ENCODE measurements at regions not wholly inside any gene's neighbourhood (a gene's known extent, or its start where the extent isn't known, plus 50 kb on each side); places are given as distances from the start of the nearest gene placed in this dataset.

DNA sequence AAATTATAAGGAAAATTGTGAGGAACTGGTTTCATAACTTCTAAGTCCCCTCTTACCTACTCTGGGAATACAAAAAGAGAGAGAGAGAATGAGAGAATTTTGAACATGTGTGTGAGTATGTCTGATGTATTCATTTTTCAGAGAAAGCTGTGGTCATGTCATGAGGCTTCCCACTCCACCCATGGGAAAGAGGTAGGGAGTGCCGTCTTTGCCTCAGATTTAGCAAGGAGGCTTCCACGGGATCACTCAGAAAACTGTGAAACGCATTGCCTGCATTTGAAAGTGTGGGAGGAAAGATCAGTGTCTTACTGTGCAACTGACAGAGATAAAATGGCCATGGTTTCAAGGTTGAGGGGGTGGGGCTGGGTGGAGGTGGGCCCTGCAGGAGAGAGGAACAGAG, 331.5 kb upstream of the CTNNB1 start:
- Mint-ChIP-seq H3K27me3 (ENCODE audit: unreplicated experiment) (no peaks in the 10 kb centered on the region), H3K27ac (ENCODE audit: unreplicated experiment) (no peak overlapping the region), H3K4me3 (ENCODE audit: low read depth, unreplicated experiment) (no peak overlapping the region), H3K9me3 (ENCODE audit: low read depth, unreplicated experiment) (no peaks in the 10 kb centered on the region), H3K36me3 (ENCODE audit: insufficient read depth, unreplicated experiment) (no peaks in the 10 kb centered on the region), H3K4me1 (ENCODE audit: low read depth, unreplicated experiment) (no peaks in the 10 kb centered on the region)
- TF ChIP-seq CTCF (IDR thresholded peaks at IDR 0.05; ENCODE audit: unreplicated experiment), result no peak
- CTCF ChIA-PET, result no interaction called here
- DNase-seq, result no peak
- no TSS peak for BruUV-seq (replicated peaks)
- intact Hi-C loops (cut with micrococcal nuclease; ENCODE audit: unreplicated experiment), result no loop called here

DNA sequence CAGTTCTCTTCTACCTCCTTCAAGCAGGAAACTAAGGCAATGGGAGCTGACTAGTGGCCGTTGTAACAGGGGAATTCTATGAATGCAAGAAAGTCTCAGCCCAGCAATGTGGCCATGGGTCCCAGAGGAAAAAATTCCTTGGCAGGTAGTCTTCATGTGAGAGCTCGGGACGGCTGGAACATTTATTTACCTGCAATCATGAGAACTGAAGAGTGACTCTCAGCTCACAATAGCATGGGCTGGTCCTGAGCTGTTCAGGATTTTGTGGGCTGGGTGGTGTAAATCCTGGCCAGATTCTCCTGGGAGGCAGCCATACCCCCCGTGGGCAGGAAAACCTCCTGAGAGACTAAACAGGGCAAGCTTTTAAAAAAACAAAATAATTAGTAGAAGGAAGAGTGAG, 330.3 kb upstream of the CTNNB1 start:
- Mint-ChIP-seq H3K9me3 (ENCODE audit: low read depth, unreplicated experiment) (no peaks in the 10 kb centered on the region), H3K36me3 (ENCODE audit: insufficient read depth, unreplicated experiment) (no peaks in the 10 kb centered on the region), H3K27ac (ENCODE audit: unreplicated experiment) (no peak overlapping the region), H3K4me3 (ENCODE audit: low read depth, unreplicated experiment) (no peak overlapping the region), H3K4me1 (ENCODE audit: low read depth, unreplicated experiment) (no peaks in the 10 kb centered on the region), H3K27me3 (ENCODE audit: unreplicated experiment) (no peaks in the 10 kb centered on the region)
- CTCF ChIA-PET, result no interaction called here
- intact Hi-C loops (cut with micrococcal nuclease; ENCODE audit: unreplicated experiment), result no loop called here
- BruUV-seq (replicated peaks), result no TSS peak
- no peak for DNase-seq
- no peak for TF ChIP-seq CTCF (IDR thresholded peaks at IDR 0.05; ENCODE audit: unreplicated experiment)

- no peak overlapping the region for H3K27ac Mint-ChIP-seq (ENCODE audit: unreplicated experiment)
- H3K36me3 Mint-ChIP-seq (ENCODE audit: insufficient read depth, unreplicated experiment), result no peaks in the 10 kb centered on the region
- no peak overlapping the region for H3K4me3 Mint-ChIP-seq (ENCODE audit: low read depth, unreplicated experiment)
- H3K27me3 Mint-ChIP-seq (ENCODE audit: unreplicated experiment), result no peaks in the 10 kb centered on the region
- H3K9me3 Mint-ChIP-seq (ENCODE audit: low read depth, unreplicated experiment), result no peaks in the 10 kb centered on the region
- CTCF ChIA-PET, result no interaction called here
- intact Hi-C loops (cut with micrococcal nuclease; ENCODE audit: unreplicated experiment), result no loop called here
- peak; percentile 6 for DNase-seq
- BruUV-seq (replicated peaks), result no TSS peak
- no peaks in the 10 kb centered on the region for H3K4me1 Mint-ChIP-seq (ENCODE audit: low read depth, unreplicated experiment)
- TF ChIP-seq CTCF (IDR thresholded peaks at IDR 0.05; ENCODE audit: unreplicated experiment), result no peak
Measured at GRCh38 chr3:40869939-40870338, 329.4 kb upstream of the CTNNB1 start.

GRCh38 chr3:40871394-40871793, 327.9 kb upstream of the CTNNB1 start:
- intact Hi-C loops (cut with micrococcal nuclease; ENCODE audit: unreplicated experiment), result no loop called here
- Mint-ChIP-seq H3K9me3 (ENCODE audit: low read depth, unreplicated experiment) (peaks cover 2% of the 10 kb centered on the region), H3K36me3 (ENCODE audit: insufficient read depth, unreplicated experiment) (no peaks in the 10 kb centered on the region), H3K4me3 (ENCODE audit: low read depth, unreplicated experiment) (no peak overlapping the region), H3K4me1 (ENCODE audit: low read depth, unreplicated experiment) (no peaks in the 10 kb centered on the region), H3K27ac (ENCODE audit: unreplicated experiment) (no peak overlapping the region), H3K27me3 (ENCODE audit: unreplicated experiment) (no peaks in the 10 kb centered on the region)
- TF ChIP-seq CTCF (IDR thresholded peaks at IDR 0.05; ENCODE audit: unreplicated experiment), result no peak
- no peak for DNase-seq
- BruUV-seq (replicated peaks), result no TSS peak
- CTCF ChIA-PET, result no interaction called here

Data from Calu3 (cell line).